Neural cell (in vitro differentiated cells): ENCODE measurements at regions not wholly inside any gene's neighbourhood (a gene's known extent, or its start where the extent isn't known, plus 50 kb on each side); places are given as distances from the start of the nearest gene placed in this dataset.

Experiments
- H2AFZ ChIP-seq: fragments of 200-600, 300-800 bp; sonication (generic), shearing (Covaris generic); 2 replicates; pipeline ENCODE4 v1.6.0; 2014; ENCODE audit warnings: low read depth, mild to moderate bottlenecking, antibody characterized with exemption, low read length, moderate library complexity
- H3F3A ChIP-seq: fragments of 200-600 bp; shearing (Covaris generic); 2 replicates; pipeline ENCODE4 v1.6.1; 2016; ENCODE audit warnings: mild to moderate bottlenecking, moderate library complexity, mixed read lengths, antibody characterized with exemption, low read length; ENCODE audit not compliant: insufficient read depth, poor library complexity, severe bottlenecking
- H3K27ac ChIP-seq: fragments of 200-600, 300-800 bp; sonication (generic), shearing (Covaris generic); 2 replicates; pipeline ENCODE4 v1.5.1; 2014; ENCODE audit warnings: mild to moderate bottlenecking, low read length, moderate library complexity
- H3K27me3 ChIP-seq: fragments of 300-800, 200-600 bp; sonication (generic), shearing (Covaris generic); 2 replicates; pipeline ENCODE4 v1.6.0; 2014; ENCODE audit warnings: mild to moderate bottlenecking, low read depth, low read length, moderate library complexity; ENCODE audit not compliant: insufficient read depth
- H3K36me3 ChIP-seq: fragments of 300-800, 200-600 bp; sonication (generic), shearing (Covaris generic); 2 replicates; pipeline ENCODE4 v1.5.1; 2014; ENCODE audit warnings: mild to moderate bottlenecking, antibody characterized with exemption, low read length, moderate library complexity; ENCODE audit not compliant: insufficient read depth
- H3K4me2 ChIP-seq: fragments of 300-800, 200-600 bp; sonication (generic), shearing (Covaris generic); 2 replicates; pipeline ENCODE4 v1.6.0; 2014; ENCODE audit warnings: mild to moderate bottlenecking, low read length
- H3K4me3 ChIP-seq: fragments of 300-800, 200-600 bp; sonication (generic), shearing (Covaris generic); 2 replicates; pipeline ENCODE4 v1.5.1; 2014; ENCODE audit warnings: mild to moderate bottlenecking, low read length, moderate library complexity
- H3K79me2 ChIP-seq: fragments of 200-600 bp; shearing (Covaris generic); replicated peaks from 2 replicates; pipeline ENCODE4 v1.6.0; 2014; ENCODE audit warnings: mild to moderate bottlenecking, low read length, moderate library complexity; ENCODE audit not compliant: insufficient read depth
- H3K9ac ChIP-seq: fragments of 300-800, 200-600 bp; sonication (generic), shearing (Covaris generic); 2 replicates; pipeline ENCODE4 v1.6.1; 2016; ENCODE audit warnings: mild to moderate bottlenecking, low read length, mixed read lengths
- H3K9me2 ChIP-seq: fragments of 200-600 bp; shearing (Covaris generic); 2 replicates; pipeline ENCODE4 v1.6.1; 2016; ENCODE audit warnings: mild to moderate bottlenecking, low read length, mixed read lengths; ENCODE audit not compliant: insufficient read depth
- H3K9me3 ChIP-seq: fragments of 200-600, 300-800 bp; sonication (generic), shearing (Covaris generic); 2 replicates; pipeline ENCODE4 v1.6.1; 2016; ENCODE audit warnings: mild to moderate bottlenecking, mixed run types, low read length, moderate library complexity, mixed read lengths
- H4K20me1 ChIP-seq: fragments of 200-600 bp; shearing (Covaris generic); 2 replicates; pipeline ENCODE4 v1.6.1; 2016; ENCODE audit warnings: mild to moderate bottlenecking, mixed run types; ENCODE audit not compliant: insufficient read depth
- CTCF ChIP-seq: fragments of 450-650 bp; IDR thresholded peaks from 2 replicates; pipeline ENCODE4 v1.5.1; 2014; ENCODE audit warnings: antibody characterized with exemption, mild to moderate bottlenecking, moderate library complexity; ENCODE audit not compliant: poor library complexity, severe bottlenecking
- EP300 ChIP-seq: fragments of 450-650 bp; conservative IDR thresholded peaks from 2 replicates; pipeline ENCODE4 v1.6.1; 2014; ENCODE audit warnings: antibody characterized with exemption, mild to moderate bottlenecking, moderate library complexity; ENCODE audit not compliant: poor library complexity, severe bottlenecking
- EZH2 ChIP-seq: fragments of 200-600, 300-800 bp; shearing (Covaris generic), sonication (generic); IDR thresholded peaks from 2 replicates; pipeline ENCODE4 v1.6.1; 2014; ENCODE audit warnings: antibody characterized with exemption, low read length, borderline replicate concordance, mild to moderate bottlenecking; ENCODE audit not compliant: insufficient read depth, poor library complexity, severe bottlenecking
- MXI1 ChIP-seq: fragments of 450-650 bp; conservative IDR thresholded peaks from 2 replicates; pipeline ENCODE4 v1.6.1; 2014; ENCODE audit warnings: antibody characterized with exemption, mild to moderate bottlenecking; ENCODE audit not compliant: poor library complexity, severe bottlenecking
- POLR2AphosphoS5 ChIP-seq: IDR thresholded peaks from 2 replicates; pipeline ENCODE4 v1.6.1; 2012
- RAD21 ChIP-seq: fragments of 450-650 bp; conservative IDR thresholded peaks from 2 replicates; pipeline ENCODE4 v1.6.1; 2014; ENCODE audit warnings: antibody characterized with exemption, mild to moderate bottlenecking, moderate library complexity
- REST ChIP-seq: IDR thresholded peaks from 2 replicates; pipeline ENCODE4 v1.6.1; 2012; ENCODE audit warnings: borderline replicate concordance
- SMC3 ChIP-seq: fragments of 450-650 bp; conservative IDR thresholded peaks from 2 replicates; pipeline ENCODE4 v1.6.1; 2014; ENCODE audit warnings: antibody characterized with exemption, mild to moderate bottlenecking, moderate library complexity; ENCODE audit not compliant: poor library complexity
- TAF1 ChIP-seq: IDR thresholded peaks from 2 replicates; pipeline ENCODE4 v1.6.1; 2012; ENCODE audit warnings: low read depth

GRCh38 chrX:121169099-121170035 lies 122.0 kb downstream of the GLUD2 start:
- no peaks in the 10 kb centered on the region for H3K36me3 ChIP-seq
- TF ChIP-seq POLR2AphosphoS5: no peak
- TF ChIP-seq MXI1: no peak
- TF ChIP-seq EP300: no peak
- TF ChIP-seq REST: no peak
- no peak for TF ChIP-seq CTCF
- TF ChIP-seq TAF1: no peak
- no peak for TF ChIP-seq EZH2
- TF ChIP-seq SMC3: no peak
- no peak for TF ChIP-seq RAD21
- H3K4me3 ChIP-seq: no peak overlapping the region
- no peaks in the 10 kb centered on the region for H3K27me3 ChIP-seq
- no peak overlapping the region for H3K27ac ChIP-seq
- H3K9ac ChIP-seq: no peak overlapping the region
- no peaks in the 10 kb centered on the region for H4K20me1 ChIP-seq
- no peaks in the 10 kb centered on the region for H3F3A ChIP-seq
- H3K9me2 ChIP-seq: no peaks in the 10 kb centered on the region
- no peak overlapping the region for H3K4me2 ChIP-seq
- H3K79me2 ChIP-seq: no peaks in the 10 kb centered on the region
- no peak overlapping the region for H2AFZ ChIP-seq
- H3K9me3 ChIP-seq: no peaks in the 10 kb centered on the region

- Histone ChIP-seq H3K79me2 (no peaks in the 10 kb centered on the region), H3K4me3 (no peak overlapping the region), H4K20me1 (no peaks in the 10 kb centered on the region), H3K9me3 (no peaks in the 10 kb centered on the region), H3K4me2 (no peak overlapping the region), H3K27me3 (no peaks in the 10 kb centered on the region), H2AFZ (no peak overlapping the region), H3K27ac (no peak overlapping the region), H3K36me3 (no peaks in the 10 kb centered on the region), H3K9me2 (no peaks in the 10 kb centered on the region), H3K9ac (no peak overlapping the region), H3F3A (no peaks in the 10 kb centered on the region)
- TF ChIP-seq CTCF (no peak), RAD21 (no peak), EZH2 (no peak), TAF1 (no peak), EP300 (no peak), POLR2AphosphoS5 (no peak), SMC3 (no peak), MXI1 (no peak), REST (no peak)
Measured at GRCh38 chrX:121172703-121173102, 125.3 kb downstream of the GLUD2 start.
